GM12872 (cell line): ENCODE measurements at regions not wholly inside any gene's neighbourhood (a gene's known extent, or its start where the extent isn't known, plus 50 kb on each side); places are given as distances from the start of the nearest gene placed in this dataset.

ENCODE experiments used
- CTCF ChIP-seq: IDR thresholded peaks from 3 replicates; pipeline ENCODE4 v1.5.1; 2011; ENCODE audit warnings: low read depth, mild to moderate bottlenecking, low read length, moderate library complexity; ENCODE audit not compliant: insufficient read depth

GRCh38 chr10:33681595-33681994 lies 347.1 kb upstream of the NRP1 start:
- TF ChIP-seq CTCF, result no peak

- TF ChIP-seq CTCF, result no peak
These were observed 345.6 kb upstream of the NRP1 start for GRCh38 chr10:33680036-33680435.

- TF ChIP-seq CTCF, result no peak
These were observed 342.3 kb upstream of the NRP1 start for GRCh38 chr10:33676606-33677339.

GRCh38 chr10:33674986-33675599 lies 340.6 kb upstream of the NRP1 start:
- TF ChIP-seq CTCF, result no peak

GRCh38 chr10:33674491-33674890 lies 340.0 kb upstream of the NRP1 start:
- TF ChIP-seq CTCF, result no peak

- TF ChIP-seq CTCF, result no peak
These were observed 339.5 kb upstream of the NRP1 start for GRCh38 chr10:33673839-33674415.

GRCh38 chr10:33669904-33670303 lies 335.4 kb upstream of the NRP1 start:
- TF ChIP-seq CTCF, result no peak
